GM11168 (cell line): ENCODE measurements at regions not wholly inside any gene's neighbourhood (a gene's known extent, or its start where the extent isn't known, plus 50 kb on each side); places are given as distances from the start of the nearest gene placed in this dataset.

Experiments
- in situ Hi-C: fragments of 300-500 bp; cut with MboI; formaldehyde crosslinking; loops from one replicate; pipeline ENCODE4 v1.12.0; 2022; ENCODE audit warnings: low sequenced_read_pairs; ENCODE audit not compliant: unreplicated experiment

DNA sequence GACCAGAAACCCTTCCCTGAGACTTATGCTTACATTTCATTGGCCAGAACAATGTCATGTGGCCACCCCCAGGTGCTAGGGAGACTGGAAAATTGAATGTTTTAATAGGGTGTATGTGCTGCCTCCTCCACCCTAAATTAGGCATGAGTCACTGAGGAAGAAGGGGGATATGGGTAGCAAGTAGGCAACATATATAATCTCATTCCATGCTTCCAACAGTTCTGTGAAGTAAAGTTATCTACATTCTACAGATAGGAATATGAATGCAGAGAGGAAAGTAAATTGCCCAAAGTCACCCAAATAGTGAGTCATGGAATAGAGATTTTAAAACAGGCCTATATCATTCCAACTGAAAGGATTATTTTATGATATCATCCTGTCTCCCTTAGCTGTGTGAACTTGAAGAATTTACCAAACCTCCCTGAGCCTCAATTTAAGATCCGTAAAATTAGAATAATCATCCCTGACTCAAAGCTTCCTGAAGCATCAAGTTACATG, 168.6 kb upstream of the FGGY start:
- in situ Hi-C loops, result no loop called here

DNA sequence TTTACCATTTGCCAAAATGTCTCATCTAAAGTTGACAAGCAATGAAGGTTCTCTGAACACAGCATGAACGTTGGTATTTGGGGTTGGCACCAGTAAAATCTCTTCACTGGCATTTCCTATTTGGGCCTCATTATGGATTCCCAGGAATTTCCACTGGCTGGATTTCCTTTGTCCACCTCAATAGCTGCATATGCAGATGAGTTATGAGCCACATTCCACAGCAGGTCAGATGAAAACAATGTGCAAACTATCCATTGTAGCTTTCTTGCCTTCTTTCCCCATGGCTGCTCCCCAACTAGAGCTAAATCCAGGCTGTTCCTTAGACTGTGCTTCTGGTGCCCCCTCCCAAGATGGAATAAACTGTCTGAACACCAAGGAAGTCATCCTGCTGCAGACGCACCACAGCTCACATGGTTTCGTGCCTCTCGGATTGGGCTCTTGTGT, 168.1 kb upstream of the FGGY start:
- in situ Hi-C loops, result no loop called here

- in situ Hi-C loops, result no loop called here
Observed at GRCh38 chr1:59132295-59132694, 164.6 kb upstream of the FGGY start.

DNA sequence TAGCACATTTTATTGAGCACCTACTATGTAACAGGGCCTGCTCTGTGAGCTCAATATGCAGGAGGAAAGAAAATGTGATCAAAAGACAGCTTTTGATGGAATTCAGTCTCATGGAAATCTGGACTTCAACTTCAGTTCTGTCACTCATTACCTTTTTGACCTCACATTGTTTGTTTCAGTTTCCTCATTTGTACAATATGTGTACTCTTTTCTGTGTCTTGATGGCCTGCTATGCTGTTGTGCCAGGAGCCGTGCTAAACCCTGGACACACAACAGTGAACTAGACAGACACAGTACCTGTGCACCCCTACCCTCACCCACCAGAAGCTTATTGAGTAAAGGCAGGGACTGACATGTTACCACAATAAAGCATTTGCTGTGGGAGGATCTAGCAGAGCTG, 162.9 kb upstream of the FGGY start:
- in situ Hi-C loops, result no loop called here

- in situ Hi-C loops, result no loop called here
Observed at GRCh38 chr1:59135761-59136255, 161.1 kb upstream of the FGGY start.

DNA sequence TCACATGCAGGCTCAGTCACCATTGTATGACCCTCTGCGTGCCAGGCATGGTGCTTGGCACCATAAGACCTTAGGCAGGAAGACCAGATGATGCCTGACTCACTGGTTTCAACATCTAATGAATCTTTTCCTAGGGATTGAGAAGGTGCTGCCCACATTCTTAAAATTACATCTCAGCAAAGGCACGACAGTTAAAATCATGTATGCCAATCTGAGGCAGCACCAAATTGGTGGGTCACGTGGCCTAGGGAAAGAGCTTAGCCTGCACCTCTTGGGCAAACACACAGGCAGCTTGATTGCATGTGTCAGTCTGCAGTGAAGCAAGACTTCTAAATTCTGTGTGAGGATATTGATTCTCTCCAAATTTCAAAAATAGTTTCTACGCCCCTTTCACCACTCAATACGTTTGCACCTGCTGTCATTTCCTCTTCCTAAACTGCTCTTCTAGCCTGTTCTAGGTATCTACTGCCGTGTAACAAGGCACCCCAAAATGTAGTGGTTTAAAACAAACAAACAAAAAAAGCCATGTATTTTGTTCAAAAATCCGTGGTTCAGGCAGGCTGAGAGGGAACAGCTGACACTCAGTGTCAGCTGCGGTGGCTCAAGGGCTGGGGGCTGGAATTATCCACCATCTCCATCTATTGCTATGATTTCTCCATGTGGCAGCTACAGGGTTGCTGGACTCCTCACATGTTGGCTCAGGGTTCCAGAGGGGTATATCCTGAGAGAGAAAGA, 160.2 kb upstream of the FGGY start:
- in situ Hi-C loops, result no loop called here

DNA sequence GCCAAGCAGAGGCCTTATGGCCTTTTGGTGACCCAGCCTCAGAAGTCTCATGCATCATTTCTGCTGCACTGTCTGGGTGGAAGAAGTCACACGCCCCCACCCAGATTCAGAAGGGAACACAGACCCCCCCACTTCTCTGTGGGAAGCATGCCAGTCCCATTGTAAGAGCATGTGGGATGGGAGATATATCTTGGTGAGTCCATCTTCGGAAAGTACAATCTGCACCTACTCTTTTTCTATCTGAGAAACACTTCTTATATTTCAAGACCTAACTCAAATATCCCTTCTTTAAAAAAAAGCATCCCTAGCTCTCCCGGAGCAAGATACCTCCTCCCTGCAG, 159.6 kb upstream of the FGGY start:
- in situ Hi-C loops, result no loop called here

DNA sequence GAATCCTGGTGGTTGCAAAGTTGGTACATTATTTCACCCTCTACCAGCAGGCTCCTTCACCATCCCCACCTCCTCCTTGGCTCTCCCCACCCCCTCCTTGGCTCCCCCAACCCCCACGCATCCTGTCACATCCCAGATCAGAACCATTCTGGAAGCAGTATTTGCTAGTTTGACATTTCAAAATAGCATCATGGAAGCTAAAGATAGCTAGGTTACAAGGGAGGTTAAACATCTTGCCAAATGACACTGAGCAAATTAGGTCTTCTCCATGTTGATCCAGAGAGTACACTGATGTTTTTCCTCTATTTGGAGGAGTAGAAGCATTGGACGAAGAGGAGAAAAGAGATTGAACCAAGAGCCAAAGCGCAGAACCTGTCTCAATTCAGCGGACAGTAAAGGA, 158.9 kb upstream of the FGGY start:
- in situ Hi-C loops, result no loop called here

DNA sequence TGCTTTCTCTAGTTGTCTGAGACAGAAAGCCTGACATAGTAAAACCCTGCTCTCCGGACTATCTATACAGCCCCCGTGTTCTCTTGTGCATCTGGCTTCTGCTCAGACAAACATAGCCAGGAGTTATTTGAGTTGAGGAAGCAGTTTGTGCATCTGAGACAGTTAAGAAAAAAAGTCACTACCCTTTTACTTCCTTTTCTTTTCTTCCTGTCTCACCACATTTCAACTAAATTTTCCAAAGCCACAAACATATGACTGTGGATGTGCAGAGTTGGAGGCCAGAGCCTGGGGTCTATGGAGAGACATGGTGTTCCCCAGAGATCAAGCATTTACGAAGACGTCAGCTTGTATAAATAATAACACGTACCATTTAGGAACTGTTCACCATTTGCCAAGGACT, 158.5 kb upstream of the FGGY start:
- in situ Hi-C loops, result no loop called here

DNA sequence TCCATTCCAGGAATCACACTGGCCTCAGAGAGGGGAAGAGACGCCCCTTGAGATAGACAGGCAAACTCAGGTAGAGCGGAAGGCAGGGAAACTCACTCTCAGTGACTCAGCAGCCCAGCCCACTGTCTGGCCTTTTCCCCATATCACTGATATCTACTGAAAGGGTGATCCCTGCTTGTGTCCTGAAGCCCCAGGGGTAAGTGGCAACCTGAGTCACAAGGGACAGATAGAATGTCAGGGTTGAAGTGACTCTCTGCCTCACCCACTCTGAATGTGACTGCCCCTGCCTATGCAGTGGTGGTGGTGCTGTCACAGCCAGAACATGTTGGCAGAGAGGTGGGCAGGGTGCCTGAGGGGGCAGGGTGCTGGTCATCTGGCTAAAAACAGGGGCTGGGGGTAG, 157.5 kb upstream of the FGGY start:
- in situ Hi-C loops, result no loop called here

GRCh38 chr1:59141267-59141863, 155.5 kb upstream of the FGGY start:
- in situ Hi-C loops, result no loop called here

DNA sequence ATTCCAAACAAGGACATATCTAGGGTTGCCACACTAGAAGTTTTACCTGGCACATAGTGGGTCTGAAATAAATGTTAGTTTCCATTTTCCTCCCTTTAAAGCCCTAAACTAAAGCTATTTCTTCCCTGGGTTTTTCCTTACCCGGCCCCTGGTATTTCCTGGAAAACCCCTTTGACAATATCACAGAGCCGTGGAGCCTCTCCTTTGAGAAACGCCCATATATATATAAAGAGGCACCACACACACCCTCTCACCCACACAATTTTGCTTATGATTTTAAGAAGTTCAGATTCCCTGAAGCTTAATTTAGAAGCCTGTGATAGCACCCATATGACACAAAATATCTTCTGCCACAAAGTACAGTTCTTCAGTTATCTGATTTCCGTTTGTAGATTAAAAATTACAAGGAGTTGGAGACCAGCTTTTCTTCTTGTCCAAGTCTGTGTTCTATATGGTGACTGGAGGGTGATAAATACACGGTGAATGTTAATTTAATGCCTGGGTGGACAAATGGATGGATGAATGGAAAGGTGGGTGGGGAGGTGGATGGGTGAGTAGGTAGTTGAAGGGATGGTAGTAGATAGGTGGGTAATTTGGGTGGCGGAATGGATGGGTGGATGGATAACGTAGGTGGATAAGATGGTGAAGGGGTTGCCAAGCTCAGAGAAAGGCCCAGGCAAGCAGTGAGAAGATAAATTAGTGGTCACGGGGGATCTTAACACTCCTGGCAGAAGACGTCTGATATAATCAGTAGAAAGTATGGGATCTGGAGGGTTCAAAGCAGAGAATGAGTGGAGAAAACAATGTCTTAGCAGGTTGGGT, 154.4 kb upstream of the FGGY start:
- in situ Hi-C loops, result no loop called here

DNA sequence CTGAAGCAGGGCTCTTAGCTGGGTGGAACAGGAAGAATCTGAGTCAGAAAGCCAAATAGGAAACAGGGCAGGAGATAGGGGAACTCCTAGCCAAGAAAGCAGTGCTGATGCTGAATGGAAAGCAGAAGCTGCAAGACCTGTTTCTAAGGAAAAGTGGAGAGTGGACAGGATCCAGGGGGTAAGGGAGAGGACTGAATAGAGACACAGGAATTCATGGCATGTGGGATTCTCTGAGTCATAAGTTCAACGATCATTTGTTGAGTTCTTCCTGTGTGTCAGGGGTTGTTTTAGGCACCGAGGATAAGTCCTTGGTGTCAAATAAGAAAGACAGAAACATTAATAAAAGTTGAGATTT, 153.8 kb upstream of the FGGY start:
- in situ Hi-C loops, result no loop called here

- in situ Hi-C loops, result no loop called here
Observed at GRCh38 chr1:59143811-59144210, 153.1 kb upstream of the FGGY start.

DNA sequence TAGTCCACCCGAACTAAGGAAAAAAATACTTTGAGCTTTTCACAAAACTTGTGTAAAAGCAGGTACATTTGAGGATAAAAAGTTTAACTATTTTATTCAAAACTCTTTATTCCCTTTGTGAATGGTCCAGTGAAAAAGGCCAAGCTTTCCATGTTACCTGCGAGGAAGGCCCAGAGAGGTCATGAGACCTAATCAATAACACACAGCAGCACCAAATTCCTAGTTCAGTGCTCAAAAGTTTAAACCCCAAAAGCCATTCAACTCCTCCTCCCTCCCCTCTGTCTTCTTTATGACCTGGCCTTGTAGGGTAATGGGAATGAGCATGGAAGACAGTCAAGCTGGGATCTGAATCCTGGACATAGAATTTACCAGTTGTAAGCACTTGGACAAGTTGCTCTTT, 151.9 kb upstream of the FGGY start:
- in situ Hi-C loops, result no loop called here

GRCh38 chr1:59146056-59146455, 150.8 kb upstream of the FGGY start:
- in situ Hi-C loops, result no loop called here

GRCh38 chr1:59146651-59147358, 150.1 kb upstream of the FGGY start:
- in situ Hi-C loops, result no loop called here

- in situ Hi-C loops, result no loop called here
Observed at GRCh38 chr1:59149435-59149834, 147.5 kb upstream of the FGGY start.

DNA sequence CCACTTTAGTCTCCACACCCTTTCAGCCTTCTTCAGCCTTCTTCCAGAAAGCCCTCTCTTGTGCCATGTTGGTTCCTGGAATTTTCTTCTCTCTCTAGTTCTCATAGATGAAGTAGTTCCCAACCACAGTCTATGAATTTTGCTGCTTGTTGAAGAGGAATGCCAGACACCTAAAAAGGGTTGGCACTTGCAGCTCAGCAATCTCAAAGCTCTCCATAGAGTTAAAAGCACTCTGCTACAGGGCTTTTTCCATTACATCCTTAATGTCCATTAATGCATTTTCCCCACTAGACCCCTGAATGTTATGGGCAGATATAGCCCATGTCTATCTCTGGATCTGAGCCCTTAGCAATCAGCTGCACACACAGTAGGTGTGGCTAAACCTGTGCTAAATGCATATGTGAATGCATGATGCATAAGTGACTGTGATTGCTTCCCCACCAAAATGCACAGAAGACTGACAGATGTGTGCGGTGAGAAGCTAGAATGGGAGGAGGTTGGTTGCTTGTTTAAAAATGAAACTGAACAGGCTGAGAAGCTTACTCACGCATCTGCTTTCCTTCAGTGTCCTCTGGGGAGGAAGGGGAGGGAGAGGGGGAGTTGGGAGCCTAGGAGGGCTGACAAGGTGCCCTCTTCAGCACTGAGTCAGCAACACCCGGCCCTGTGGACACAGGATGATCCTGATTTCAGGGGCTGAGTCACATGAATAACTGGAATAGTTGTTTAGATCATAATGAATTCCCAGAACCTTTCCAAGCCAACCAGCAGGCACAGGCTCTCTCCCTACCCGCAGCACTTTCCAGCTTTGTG, 146.1 kb upstream of the FGGY start:
- in situ Hi-C loops, result no loop called here

DNA sequence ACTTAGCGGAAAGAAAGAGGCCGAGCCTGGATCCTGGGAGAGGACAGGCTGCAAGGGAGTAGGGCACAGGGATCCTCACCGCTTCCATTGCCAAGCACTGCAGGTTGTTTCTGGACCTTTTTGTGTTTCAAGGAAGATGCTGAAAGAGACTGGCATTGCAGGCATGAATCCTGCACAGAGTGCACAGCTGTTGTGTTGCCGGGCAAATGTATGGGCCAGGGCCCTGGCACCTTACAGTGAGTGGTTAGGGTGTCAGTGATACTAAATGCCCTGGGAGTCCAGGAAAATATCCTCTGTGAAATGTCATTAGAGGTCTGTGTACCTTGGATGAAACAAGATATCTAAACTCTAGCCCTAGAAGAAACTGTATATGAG, 145.5 kb upstream of the FGGY start:
- in situ Hi-C loops, result no loop called here
